T-helper 2 cell (primary cell): ENCODE measurements at regions not wholly inside any gene's neighbourhood (a gene's known extent, or its start where the extent isn't known, plus 50 kb on each side); places are given as distances from the start of the nearest gene placed in this dataset.

Experiments used
- DNase-seq, 5 experiments: peaks; one replicate each; pipeline versions ENCODE4 v3.0.0 to v3.0.0-alpha.2; 2012 to 2022

DNA sequence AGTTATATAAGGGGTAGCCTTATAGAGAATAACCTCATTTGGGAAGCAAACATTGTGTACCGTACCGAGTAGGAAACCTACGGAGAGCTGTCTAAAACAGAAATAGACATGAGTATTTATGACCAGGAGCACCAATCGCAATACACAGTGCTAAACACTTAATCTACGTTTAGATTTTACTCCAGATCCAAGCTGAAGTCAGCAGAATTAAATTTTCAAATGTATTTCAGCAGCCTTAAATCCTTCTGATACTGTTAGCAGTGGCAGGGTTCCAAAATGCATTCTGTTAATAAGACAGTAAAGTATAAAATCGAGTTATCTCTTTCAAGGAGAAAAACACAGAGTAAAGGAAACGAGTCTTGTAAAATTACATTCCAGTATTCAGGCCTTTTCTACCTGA is 118.1 kb upstream of the ZNF521 start:
- no peak for DNase-seq

DNA sequence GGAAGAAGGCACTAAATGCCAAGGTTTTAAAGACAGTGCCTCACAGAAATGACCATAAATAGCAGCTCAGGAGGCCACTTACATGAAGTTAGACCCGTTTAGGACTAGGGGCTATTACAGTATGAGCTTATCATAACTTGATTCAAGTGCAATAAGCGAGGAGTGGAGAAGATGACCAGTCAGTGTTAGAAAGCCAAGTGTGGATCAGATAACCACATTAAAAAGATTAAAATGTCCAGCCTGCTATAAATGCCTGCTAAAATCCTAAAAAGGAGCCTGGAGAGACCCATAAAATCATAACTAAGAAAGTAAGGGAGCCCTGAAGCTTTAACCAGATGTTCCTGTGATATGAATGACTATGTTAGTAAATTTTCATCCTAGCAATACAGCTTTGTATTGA is 117.5 kb upstream of the ZNF521 start:
- no peak for DNase-seq

DNA sequence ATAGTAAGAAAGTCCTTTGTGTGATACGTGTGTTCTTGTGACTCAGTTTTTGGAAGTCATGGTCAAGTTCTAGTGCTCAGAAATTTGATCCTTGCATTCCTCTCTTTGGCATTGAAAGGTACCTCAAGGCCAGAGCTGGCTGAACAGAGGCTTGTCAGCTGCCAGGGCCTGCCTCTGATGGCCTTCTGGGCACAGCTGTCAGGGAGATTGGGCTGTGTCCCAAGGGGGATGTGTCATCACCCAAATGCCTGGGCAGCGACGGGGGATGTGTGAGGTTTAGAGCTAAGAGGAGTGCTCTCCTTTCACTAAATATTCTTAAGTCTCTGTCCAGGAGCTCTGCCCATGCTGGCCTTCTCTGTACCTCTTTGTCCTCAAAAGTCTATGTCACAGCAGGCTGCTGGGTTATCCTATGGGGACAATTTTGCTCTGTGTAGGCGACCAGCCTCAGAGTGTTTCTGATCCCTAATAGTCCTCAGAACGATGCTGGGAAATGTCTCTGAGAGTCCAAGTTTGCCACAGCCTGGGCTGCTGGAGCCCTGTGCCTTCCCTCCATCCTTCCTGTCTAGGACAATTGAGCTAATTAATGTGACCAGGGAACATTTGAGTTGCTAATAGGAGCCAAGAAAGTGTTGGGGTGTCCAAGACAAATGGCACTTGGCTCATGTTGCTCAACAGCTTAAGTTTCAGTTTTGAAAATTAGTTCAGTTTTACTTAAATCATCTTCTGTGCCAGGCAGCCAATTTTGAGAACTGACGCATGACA is 115.4 kb upstream of the ZNF521 start:
- DNase-seq = no peak

DNA sequence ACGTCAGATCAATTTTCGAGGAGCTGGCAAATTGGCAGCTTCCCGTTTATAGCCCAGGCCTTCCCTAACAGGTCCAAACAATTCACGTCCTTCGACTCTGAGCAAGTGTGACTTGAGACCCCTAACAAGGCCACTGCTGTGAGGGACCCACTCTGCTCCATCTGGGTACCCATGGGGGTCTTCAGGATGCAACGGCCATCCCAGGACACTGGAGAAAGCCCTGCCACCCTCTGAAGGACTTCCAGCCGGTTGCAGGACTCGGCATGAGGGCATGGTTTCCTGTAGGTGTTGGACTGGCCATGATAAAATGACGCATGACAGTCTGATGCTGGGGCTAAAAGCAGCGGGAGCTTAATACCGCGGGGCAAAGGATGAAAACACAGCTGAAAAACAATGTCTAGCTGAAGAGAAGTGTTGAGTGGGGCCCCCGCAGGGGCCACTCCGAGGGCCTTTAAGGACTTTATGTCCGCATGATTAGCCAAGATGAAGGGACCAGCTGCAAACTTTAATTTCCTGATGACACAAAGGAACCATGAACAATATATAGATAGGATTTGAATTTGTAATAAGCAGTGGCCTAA is 113.3 kb upstream of the ZNF521 start:
- no peak for DNase-seq

DNA sequence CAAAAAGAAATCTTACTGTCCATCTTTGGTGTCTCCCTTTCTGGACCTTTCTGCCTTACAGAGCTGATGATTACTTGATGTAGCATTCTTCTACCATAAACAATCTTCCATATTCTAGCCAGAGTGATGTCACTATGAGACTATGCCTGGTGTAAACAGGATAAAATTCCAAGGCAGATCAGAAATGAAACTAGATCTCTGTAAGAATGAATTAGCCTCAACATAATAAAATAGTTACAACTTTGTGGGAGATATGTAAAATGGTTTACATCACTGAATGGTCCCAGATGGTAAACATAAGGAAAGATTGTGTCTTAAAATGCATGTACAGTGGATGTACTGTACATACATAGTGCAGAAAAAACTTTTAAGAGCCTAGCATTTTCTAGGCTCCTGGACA is 112.3 kb upstream of the ZNF521 start:
- no peak for DNase-seq

DNA sequence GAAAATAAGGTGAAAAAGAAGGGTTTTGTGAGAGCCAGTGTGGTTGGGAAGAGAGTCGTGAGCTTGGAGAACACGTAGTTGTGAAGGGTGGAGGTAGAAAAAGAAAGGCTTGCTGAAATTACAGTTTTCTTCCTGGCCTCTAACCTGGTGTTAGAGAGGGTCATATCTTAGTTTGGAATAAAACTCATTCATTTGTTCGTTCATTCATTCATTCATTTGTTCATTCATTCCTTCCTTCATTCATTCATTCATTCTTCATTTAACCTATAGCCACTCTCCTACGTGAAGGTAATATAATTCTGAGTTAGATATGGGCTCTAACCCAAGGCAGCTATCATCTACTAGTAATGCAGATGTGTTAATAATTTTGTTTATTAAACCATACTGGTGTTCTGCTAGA is 111.8 kb upstream of the ZNF521 start:
- DNase-seq = no peak

DNA sequence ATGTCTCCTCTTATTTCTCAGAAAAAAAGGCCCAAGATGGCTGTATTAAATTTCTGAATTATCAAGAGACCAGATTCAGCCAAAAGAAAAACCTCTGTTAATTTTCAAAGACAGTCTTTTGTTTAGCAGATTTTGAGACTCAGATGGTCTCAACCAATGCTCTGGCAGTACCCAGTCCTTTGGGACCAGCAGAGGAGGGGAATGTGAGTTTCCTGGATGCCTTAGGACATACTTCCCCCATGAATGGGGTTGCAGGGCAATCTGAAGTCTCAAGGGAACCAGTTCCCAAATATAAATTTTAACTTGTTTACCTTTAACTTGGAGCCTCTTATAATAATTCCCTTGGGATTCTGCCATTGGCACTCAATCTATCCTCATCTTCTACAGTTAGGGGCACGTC is 107.8 kb upstream of the ZNF521 start:
- no peak for DNase-seq

DNA sequence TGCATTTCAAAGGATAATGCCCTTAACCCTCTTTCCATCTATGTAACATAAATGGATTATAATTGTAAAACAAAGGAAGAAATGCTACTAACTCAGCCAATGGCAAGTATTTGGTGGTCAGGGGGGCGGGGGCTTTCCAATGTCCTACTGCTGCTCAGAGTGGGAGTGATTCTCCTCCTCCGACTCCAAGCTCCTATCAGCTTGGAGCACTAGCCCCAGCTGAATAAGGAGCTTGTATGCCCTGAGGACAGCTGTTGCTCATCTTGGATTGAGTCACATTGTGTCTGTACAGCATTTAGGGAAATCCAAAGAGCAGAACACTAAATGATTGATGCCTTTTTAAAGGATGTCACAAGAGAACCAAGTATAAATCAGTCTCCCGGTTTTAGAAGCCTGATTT is 105.6 kb upstream of the ZNF521 start:
- DNase-seq = no peak

DNA sequence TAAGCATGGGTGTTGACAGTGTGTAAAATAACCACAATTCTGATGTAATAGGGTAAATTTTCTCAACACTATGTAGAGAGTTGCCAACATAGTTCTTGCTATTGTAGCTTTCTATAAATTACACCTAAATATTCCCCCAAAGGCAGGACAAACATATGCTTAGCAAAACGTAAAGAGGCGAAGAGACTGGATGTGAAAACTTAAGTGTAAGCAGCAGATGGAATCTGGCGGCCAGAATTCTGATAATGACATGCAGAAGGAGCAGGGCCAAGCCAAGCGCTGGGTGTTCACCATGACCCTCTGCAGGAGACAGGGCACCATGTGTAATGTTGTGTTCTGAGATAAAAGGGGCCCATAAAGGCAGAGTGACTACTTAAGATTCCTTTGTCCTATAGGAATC is 105.2 kb upstream of the ZNF521 start:
- DNase-seq = no peak

DNA sequence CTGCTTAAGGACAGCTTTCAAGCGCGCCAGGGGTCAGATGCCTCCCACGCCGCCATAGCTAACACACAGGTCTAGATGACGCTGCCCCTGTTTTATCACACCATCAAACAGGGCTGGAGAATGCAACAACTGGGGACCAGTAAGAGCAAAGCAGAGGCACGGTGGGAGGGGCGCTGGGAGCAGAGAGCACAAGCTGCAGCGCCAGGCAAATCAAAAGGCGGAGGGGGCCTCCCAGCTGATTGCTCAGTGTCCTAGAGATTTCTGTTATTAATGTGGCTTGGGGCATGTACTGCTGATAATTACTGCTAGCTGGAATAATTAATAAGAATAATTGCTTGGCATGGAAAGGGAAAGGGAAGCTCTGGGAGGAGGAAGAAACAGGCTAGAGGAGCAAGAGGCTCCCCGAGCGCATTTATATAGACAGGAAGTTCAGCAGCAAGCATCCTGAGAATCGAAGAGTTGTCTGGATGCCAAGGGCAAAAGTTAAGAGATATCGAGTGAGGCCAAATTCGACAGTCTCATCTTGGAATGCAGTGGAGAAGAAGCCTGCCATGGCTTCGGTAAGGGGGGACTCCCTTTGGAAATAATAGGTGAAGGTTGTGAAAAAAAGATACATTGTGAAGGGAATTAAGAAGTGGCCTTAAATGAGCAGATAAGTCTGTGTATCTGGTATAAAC is 104.5 kb upstream of the ZNF521 start:
- DNase-seq = no peak

DNA sequence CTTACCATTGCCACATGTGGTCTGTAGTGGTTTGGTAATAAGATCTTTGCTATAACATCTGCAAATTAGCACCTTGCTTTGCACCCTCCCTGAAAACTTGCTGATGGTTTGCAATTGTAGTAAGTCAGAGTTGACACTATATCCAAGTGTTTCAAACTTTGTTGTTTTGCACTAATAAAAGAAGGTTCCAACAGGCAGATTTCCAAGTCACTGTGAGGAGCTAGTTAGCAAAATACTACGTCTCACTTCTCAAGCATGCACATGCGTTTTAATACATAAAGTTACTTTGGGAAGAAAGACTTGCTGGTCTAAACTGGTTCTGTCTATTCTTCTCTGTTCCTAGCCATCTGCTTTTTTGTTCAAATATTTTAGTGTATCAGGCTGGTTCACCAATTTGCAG is 103.7 kb upstream of the ZNF521 start:
- DNase-seq = no peak

DNA sequence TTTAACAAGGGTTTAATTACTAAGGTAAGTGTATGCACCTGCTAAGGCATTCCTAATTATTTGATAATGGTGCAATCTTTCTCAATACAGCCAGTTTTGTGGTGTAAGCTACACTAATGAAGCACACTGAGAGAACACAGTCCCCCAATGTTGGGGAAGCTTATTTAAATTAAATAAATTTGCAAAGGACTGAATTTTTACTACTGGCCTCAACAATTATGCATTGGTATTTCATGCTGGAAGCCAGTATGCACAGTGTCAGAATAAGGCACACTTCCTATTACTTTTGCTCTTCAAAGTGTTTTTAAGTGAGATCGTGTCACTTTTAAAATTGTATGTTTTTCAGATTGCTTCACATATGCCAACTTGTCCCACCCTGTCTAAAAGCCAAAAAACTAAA is 103.2 kb upstream of the ZNF521 start:
- DNase-seq = no peak

DNA sequence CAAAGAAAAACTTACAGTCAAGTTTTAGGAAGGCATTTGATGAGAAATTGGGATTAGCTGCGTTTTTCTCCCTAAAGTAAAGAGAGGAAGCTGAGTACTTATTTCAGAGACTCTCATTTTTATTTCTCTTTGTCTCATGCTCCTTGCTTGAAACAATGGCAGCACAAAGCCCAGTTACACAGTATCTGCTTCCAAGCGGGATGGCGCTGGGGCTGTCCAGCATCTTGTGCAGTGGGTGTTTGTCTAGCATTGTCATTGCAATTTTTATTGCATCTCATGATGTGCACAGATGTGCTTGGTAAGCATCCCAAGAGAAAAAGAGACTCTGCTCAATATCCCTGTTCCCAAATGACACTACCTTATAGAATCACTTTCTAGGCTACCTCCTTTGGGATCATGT is 102.8 kb upstream of the ZNF521 start:
- DNase-seq = no peak

DNA sequence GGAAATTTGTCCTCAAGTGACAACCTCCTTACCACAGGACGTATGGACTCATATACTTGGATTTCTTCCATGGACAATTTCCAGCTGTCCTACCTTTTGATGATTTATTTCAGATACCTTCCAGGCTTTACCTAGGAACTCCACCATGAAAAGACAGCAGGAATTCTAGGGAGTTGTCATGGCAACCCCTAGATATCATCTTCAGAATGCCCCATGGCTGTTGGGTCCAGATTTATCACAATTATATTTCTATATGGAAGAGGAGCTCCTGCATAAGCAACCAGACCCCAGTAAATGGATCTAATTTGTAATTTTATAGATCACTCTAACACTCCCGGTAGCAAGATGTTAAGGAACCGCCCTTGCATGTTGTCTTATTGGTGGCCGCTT is 102.3 kb upstream of the ZNF521 start:
- DNase-seq = no peak

DNA sequence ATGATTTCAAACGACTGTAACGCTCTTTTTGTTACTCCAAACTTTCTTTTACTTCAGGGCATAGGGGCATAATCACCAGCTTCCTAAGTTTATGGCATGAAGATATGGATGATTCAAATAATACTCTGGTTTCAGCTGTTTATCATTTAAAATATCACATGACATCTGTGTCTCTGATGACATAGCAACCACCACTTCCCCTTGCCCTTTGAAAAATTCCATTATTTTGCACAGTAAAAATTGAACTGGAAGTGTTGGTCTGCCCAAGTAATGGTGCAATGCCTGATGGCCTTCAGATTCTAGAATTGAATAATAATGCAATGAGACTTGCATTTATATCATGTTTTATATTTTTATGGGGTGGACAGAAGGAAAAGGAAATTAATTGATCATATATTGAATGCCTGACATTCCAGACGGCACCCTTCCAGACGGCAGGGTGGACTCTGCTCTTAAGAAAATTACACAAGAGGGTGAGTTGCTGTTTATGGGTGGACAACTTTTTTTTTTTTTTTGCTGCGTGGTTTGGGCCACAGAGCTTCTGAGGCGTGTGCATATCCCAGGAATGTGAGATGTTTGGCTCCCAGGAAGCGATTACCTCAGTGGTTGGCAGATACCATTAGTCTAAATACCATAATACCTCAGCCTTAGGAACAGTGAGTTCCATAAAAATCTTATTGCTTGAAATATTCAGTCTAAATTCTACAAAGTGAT is 101.7 kb upstream of the ZNF521 start:
- DNase-seq = no peak

DNA sequence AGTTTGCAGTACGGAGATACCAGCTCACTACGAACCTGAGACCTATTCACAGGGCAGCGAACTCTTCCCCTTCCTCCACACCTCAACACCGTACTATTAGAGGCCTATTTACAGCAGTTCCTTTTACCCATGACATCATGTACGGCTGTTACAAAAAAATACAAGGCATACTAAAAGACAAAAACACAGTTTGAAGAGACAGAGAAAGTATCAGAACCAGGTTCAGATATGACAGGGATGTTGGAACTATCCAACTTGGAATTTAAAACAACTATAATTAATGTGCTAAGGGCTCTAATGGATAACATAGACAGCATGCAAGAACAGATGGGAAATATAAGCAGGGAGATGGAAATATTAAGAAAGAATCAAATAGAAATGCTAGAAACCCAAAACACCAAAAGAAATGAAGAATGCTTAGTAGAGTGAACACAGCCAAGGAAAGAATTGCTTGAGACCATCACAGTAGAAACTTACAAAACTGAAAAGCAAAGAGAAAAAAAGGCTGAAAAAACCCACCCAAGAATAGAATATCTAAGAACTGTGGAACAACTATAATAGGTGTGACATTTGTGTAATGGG is 99.2 kb upstream of the ZNF521 start:
- no peak for DNase-seq

DNA sequence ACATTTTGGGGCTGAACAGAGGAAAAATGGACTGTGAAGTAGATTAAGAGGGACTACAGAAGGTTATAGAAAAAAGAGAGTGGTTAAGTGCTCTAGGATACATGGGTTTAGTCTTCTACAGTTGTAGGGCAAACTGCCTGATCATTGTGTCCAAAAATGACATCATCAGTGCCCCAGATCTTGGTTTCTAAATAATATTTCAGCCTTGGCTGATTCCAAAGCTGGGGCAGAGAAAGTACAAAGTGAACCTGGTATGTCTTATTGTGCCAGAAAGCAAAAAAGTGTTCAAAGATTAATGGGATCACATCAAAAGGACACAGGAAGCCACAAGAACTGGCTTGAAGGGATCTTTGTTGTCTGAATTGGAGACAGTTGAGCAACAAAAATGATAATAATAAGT is 97.1 kb upstream of the ZNF521 start:
- DNase-seq = no peak

DNA sequence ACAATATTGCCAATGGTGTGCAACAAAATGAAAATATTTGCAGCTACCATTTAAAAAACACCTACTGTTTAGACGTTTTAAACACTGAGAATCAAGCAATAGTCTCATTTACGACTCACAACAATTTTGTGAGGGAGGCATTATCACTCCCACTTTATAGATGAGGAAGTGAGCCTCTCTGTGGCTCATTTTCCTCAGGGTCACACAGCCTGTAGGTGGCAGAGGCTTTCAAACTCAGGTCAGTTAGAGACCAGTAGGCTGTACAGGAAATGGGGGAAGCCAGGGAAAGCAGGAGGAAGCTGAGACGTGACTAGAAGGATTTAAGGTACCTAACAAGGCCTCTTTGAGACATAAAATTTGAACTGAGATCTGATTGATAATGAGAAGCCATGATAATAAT is 95.0 kb upstream of the ZNF521 start:
- DNase-seq = no peak

DNA sequence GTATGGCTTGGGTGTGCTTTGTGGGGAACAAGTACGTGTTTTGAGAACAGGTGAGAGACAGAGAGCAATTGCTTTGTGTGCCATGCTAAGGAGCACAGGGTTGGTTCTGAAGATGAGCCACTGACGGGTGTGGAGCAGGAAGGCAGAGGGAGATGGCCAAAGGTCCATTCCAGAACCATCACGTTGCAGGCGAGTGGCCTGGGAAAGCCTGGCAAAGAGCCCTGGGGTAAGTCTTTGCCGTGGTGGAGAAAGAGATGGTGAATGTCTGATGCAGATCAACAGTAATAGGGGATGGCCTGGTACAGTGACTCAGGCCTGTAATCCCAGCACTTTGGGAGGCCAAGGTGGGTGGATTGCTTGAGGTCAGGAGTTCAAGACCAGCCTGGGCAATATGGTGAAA is 93.5 kb upstream of the ZNF521 start:
- no peak for DNase-seq

DNA sequence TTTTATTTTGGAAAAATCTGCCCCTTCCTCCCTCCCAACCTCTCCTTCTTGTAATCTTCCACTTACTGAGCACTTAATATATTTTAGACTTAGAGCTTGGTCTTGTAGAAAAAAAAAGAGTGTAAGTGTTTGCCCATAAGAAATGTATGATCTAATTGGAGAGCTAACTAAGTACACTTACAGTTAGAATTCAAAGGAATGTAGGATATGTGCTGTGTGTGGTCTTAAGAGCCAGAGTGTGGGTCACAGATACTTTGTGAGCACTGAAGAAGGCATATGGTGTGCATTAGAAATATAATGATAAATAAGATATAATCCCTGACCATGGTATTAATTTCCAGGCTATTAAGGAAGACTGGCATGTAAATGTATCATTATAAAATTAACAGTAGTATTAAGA is 91.8 kb upstream of the ZNF521 start:
- DNase-seq = no peak

DNA sequence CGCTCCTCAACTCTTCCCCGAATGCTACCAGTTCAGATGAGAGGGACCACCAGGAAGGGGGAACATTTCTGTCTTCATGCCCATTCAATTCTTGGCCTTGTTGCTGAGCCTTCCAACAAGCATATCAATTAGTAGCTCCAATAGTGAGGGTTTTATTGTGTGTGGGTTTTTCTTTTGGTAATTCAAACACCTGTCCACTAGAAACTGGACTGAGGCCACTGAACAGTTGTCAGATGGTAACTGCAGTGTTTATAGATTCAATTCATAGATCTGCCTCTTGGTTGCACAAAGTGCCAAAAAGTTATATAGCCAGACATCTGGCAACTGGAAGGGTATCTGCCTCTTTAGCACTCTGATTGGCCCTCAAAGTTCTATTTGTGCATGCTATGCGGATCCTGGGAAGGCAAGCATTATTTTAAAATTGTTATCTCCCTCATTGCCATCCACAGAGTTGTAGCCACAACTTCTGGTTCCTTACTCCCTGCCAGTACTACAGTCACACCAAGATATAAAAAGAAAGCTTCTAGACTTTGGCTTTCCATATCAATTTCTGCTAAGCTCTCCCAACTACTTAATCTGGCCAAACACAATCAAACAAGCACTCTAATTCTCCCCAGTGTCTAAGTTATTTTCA is 83.3 kb upstream of the ZNF521 start:
- DNase-seq = no peak

DNA sequence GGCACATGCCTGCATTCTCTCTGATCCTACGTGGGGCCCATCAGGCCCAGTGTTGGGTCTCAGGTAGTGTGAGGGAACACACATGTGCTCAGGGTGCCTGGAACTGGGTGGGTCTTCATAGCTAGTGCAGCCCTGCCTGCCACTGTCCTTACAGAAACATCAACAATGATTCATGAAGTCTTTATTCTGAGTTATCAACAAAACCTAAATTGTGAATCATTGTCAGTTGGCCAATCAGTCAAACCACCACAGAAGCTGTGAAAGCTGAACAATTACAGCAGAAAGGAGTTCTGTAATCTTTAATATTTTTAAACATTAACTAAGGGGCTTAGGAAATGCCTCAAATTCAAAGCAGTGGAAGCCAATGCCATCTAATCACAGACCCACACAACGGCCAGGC is 82.8 kb upstream of the ZNF521 start:
- no peak for DNase-seq

DNA sequence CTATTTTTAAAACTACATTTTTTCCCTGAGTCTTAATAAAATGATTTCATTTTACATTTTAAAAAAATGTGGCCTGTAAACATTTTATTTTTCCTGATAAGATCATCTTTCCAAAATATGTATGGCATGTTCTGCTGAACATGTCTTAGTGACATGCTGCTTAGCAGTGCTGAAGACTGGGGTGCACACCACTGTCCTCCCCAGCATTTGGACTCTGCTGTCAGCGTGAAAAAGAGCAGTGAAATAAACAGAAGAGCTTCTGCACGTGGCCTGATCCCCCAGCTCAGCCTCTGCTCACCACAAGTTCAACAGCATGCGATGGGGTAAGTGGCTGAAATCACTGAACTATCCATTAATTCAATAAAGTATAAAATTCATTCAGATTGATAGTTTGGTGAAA is 81.6 kb upstream of the ZNF521 start:
- no peak for DNase-seq
